ENCODE measurements at regions not wholly inside any gene's neighbourhood (a gene's known extent, or its start where the extent isn't known, plus 50 kb on each side); places are given as distances from the start of the nearest gene placed in this dataset.

- Mint-ChIP-seq H3K9me3 (peaks cover 14% of the 10 kb centered on the region), H3K27me3 (no peaks in the 10 kb centered on the region), H3K4me1 (ENCODE audit: low read depth) (no peaks in the 10 kb centered on the region), H3K4me3 (no peak overlapping the region), H3K27ac (no peak overlapping the region), H3K36me3 (ENCODE audit: low read depth) (no peaks in the 10 kb centered on the region)
- no peak for ATAC-seq
- CTCF ChIA-PET, result no interaction called here
- no peak for TF ChIP-seq CTCF (IDR thresholded peaks at IDR 0.05)
- intact Hi-C loops (cut with micrococcal nuclease), result no loop called here
- POLR2A ChIA-PET, result no interaction called here
- DNase-seq, result no peak
These were observed 690.1 kb downstream of the CDH18 start for GRCh38 chr5:19297934-19298333.

GRCh38 chr5:19301271-19301670 is 686.7 kb downstream of the CDH18 start:
- ChIA-PET POLR2A (no interaction called here), CTCF (no interaction called here)
- DNase-seq (no peak), ATAC-seq (no peak)
- Mint-ChIP-seq H3K27me3 (no peaks in the 10 kb centered on the region), H3K4me1 (ENCODE audit: low read depth) (no peaks in the 10 kb centered on the region), H3K9me3 (peaks cover 4% of the 10 kb centered on the region), H3K4me3 (no peak overlapping the region), H3K27ac (no peak overlapping the region), H3K36me3 (ENCODE audit: low read depth) (no peaks in the 10 kb centered on the region)
- TF ChIP-seq CTCF (IDR thresholded peaks at IDR 0.05), result no peak
- intact Hi-C loops (cut with micrococcal nuclease), result no loop called here

GRCh38 chr5:19314840-19315239 is 673.2 kb downstream of the CDH18 start:
- intact Hi-C loops (cut with micrococcal nuclease), result no loop called here
- Mint-ChIP-seq H3K36me3 (ENCODE audit: low read depth) (no peaks in the 10 kb centered on the region), H3K9me3 (peaks cover 19% of the 10 kb centered on the region), H3K27ac (no peak overlapping the region), H3K27me3 (no peaks in the 10 kb centered on the region), H3K4me1 (ENCODE audit: low read depth) (no peaks in the 10 kb centered on the region), H3K4me3 (no peak overlapping the region)
- POLR2A ChIA-PET, result no interaction called here
- no peak for TF ChIP-seq CTCF (IDR thresholded peaks at IDR 0.05)
- no peak for ATAC-seq
- CTCF ChIA-PET, result no interaction called here
- DNase-seq, result no peak

DNA sequence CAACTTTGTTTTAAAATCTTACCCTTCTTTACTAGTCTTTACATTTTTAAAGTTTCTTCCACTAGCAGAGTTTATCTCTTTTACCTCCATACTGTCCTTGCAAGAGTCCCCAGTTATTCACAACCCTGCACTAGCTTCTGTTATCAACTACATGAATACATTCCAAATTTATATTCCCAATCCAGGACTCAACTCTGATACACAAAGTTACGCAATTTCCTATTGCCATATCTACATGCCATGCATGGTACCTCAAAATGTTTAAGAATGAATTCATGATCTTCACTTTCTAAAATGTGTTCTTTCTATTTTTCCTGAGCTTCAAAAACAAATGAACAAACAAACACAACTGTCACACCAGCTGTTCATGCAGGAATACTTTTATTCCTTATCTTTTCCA is 668.7 kb downstream of the CDH18 start:
- ATAC-seq (no peak), DNase-seq (no peak)
- H3K27ac Mint-ChIP-seq, result no peak overlapping the region
- ChIA-PET CTCF (no interaction called here), POLR2A (no interaction called here)
- H3K36me3 Mint-ChIP-seq (ENCODE audit: low read depth), result no peaks in the 10 kb centered on the region
- TF ChIP-seq CTCF (IDR thresholded peaks at IDR 0.05), result no peak
- H3K9me3 Mint-ChIP-seq, result peaks cover 14% of the 10 kb centered on the region
- intact Hi-C loops (cut with micrococcal nuclease), result no loop called here
- no peaks in the 10 kb centered on the region for H3K4me1 Mint-ChIP-seq (ENCODE audit: low read depth)
- no peak overlapping the region for H3K4me3 Mint-ChIP-seq
- no peaks in the 10 kb centered on the region for H3K27me3 Mint-ChIP-seq

GRCh38 chr5:19322716-19323485 is 665.1 kb downstream of the CDH18 start:
- Mint-ChIP-seq H3K36me3 (ENCODE audit: low read depth) (no peaks in the 10 kb centered on the region), H3K4me1 (ENCODE audit: low read depth) (no peaks in the 10 kb centered on the region), H3K27me3 (no peaks in the 10 kb centered on the region), H3K4me3 (no peak overlapping the region), H3K27ac (no peak overlapping the region), H3K9me3 (peaks cover 12% of the 10 kb centered on the region)
- no peak for TF ChIP-seq CTCF (IDR thresholded peaks at IDR 0.05)
- POLR2A ChIA-PET, result no interaction called here
- CTCF ChIA-PET, result no interaction called here
- DNase-seq, result no peak
- intact Hi-C loops (cut with micrococcal nuclease), result no loop called here
- no peak for ATAC-seq

Data from activated CD8-positive, alpha-beta T cell treated with anti-CD3 and anti-CD28 coated beads for 36 hours (primary cell).